ENCODE measurements at regions not wholly inside any gene's neighbourhood (a gene's known extent, or its start where the extent isn't known, plus 50 kb on each side); places are given as distances from the start of the nearest gene placed in this dataset.

DNA sequence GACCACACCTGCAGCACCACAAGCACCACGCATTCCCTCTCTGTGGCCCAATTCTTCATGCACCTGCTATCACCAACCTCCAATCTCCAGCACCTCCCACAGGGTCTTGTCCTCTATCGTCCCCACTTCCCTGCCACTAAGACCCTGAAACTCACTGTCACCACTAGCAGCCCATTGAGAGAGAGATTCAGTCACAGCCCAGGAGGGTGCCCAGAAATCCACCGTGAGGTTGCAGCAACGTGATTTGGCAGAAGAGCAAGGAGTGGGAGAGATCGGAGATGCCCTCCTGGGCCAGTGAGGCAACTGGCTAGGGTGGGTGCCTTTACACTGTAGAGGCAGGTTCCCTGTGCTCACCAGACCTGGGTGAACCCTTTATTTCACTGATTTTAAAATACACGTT is 90.1 kb downstream of the ANKRD60 start:
- Histone ChIP-seq H3K9me3 (ENCODE audit: control insufficient read depth, insufficient read depth, low read length) (no peaks in the 10 kb centered on the region), H3K9ac (ENCODE audit: low read depth, low read length) (no peak overlapping the region), H2BK20ac (ENCODE audit: low read depth, low read length) (no peak overlapping the region), H3K36me3 (ENCODE audit: control insufficient read depth, insufficient read depth, low read length) (no peaks in the 10 kb centered on the region), H2AK9ac (replicated peaks; ENCODE audit: low read depth, low read length, poor library complexity) (no peak overlapping the region), H3K23ac (ENCODE audit: low read depth, low read length) (no peak overlapping the region), H2AFZ (replicated peaks; ENCODE audit: low read length, poor library complexity) (no peak overlapping the region), H3K18ac (ENCODE audit: low read depth, low read length) (no peak overlapping the region), H3K27me3 (ENCODE audit: control insufficient read depth, insufficient read depth, low read length) (peaks cover 20% of the 10 kb centered on the region), H2BK15ac (ENCODE audit: low read depth, low read length) (no peak overlapping the region), H4K91ac (ENCODE audit: insufficient read depth, low read depth, low read length) (no peak overlapping the region), H3K4ac (ENCODE audit: low read depth, low read length) (no peak overlapping the region), H3K4me1 (ENCODE audit: control insufficient read depth, insufficient read depth, low read length) (no peaks in the 10 kb centered on the region), H3K9me1 (ENCODE audit: insufficient read depth, low read length) (no peaks in the 10 kb centered on the region), H3K14ac (replicated peaks; ENCODE audit: low read depth, low read length) (no peak overlapping the region), H2BK120ac (ENCODE audit: low read depth, low read length) (no peak overlapping the region), H3K4me3 (ENCODE audit: insufficient read depth, low read depth, low read length) (no peak overlapping the region), H3K27ac (ENCODE audit: insufficient read depth, low read length) (no peak overlapping the region), H4K8ac (ENCODE audit: low read depth in 2 of 2, low read length in 2 of 2) (no peak overlapping the region), H2AK5ac (ENCODE audit: low read depth, low read length) (no peak overlapping the region), H4K5ac (ENCODE audit: low read depth, low read length) (no peak overlapping the region), H3K56ac (ENCODE audit: extremely low read depth, insufficient read depth, low read length) (no peak overlapping the region), H3K79me1 (ENCODE audit: low read depth in 1 of 2, low read length in 2 of 2) (no peaks in the 10 kb centered on the region), H2BK5ac (ENCODE audit: low read depth, low read length, poor library complexity, severe bottlenecking) (no peak overlapping the region), H4K20me1 (ENCODE audit: insufficient read depth, low read length) (no peaks in the 10 kb centered on the region; the same call in 1 of the 2 replicates), H3K4me2 (ENCODE audit: low read depth, low read length) (no peak overlapping the region)
- intact Hi-C loops (cut with micrococcal nuclease) (no loop called here), dilution Hi-C loops (cut with HindIII; ENCODE audit: low sequenced_read_pairs, unreplicated experiment) (no loop called here), in situ Hi-C loops (cut with MboI; ENCODE audit: low sequenced_read_pairs) (no loop called here)
- TF ChIP-seq RCOR1 (IDR thresholded peaks at IDR 0.05; ENCODE audit: insufficient replicate concordance, low read length) = no peak
- no peak for TF ChIP-seq RFX5 (IDR thresholded peaks at IDR 0.05; ENCODE audit: low read depth, low read length)
- TF ChIP-seq CEBPB (IDR thresholded peaks at IDR 0.05; ENCODE audit: low read depth, low read length) = no peak
- TF ChIP-seq FOS (IDR thresholded peaks at IDR 0.05; ENCODE audit: low read depth, low read length) = no peak
- TF ChIP-seq NFE2L2 (IDR thresholded peaks at IDR 0.05; ENCODE audit: low read depth, low read length) = no peak
- TF ChIP-seq, protein P1, sequence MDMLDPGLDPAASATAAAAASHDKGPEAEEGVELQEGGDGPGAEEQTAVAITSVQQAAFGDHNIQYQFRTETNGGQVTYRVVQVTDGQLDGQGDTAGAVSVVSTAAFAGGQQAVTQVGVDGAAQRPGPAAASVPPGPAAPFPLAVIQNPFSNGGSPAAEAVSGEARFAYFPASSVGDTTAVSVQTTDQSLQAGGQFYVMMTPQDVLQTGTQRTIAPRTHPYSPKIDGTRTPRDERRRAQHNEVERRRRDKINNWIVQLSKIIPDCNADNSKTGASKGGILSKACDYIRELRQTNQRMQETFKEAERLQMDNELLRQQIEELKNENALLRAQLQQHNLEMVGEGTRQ (IDR thresholded peaks at IDR 0.05; ENCODE audit: low read depth, low read length) = no peak
- TF ChIP-seq, protein P2, sequence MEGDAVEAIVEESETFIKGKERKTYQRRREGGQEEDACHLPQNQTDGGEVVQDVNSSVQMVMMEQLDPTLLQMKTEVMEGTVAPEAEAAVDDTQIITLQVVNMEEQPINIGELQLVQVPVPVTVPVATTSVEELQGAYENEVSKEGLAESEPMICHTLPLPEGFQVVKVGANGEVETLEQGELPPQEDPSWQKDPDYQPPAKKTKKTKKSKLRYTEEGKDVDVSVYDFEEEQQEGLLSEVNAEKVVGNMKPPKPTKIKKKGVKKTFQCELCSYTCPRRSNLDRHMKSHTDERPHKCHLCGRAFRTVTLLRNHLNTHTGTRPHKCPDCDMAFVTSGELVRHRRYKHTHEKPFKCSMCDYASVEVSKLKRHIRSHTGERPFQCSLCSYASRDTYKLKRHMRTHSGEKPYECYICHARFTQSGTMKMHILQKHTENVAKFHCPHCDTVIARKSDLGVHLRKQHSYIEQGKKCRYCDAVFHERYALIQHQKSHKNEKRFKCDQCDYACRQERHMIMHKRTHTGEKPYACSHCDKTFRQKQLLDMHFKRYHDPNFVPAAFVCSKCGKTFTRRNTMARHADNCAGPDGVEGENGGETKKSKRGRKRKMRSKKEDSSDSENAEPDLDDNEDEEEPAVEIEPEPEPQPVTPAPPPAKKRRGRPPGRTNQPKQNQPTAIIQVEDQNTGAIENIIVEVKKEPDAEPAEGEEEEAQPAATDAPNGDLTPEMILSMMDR (conservative IDR thresholded peaks at IDR 0.05; ENCODE audit: low read depth, low read length) = no peak
- no peak for TF ChIP-seq MXI1 (IDR thresholded peaks at IDR 0.05; ENCODE audit: borderline replicate concordance, low read depth, low read length)
- TF ChIP-seq BHLHE40 (IDR thresholded peaks at IDR 0.05; ENCODE audit: low read depth, low read length) = no peak
- no peak for TF ChIP-seq CHD1 (IDR thresholded peaks at IDR 0.05; ENCODE audit: low read depth, low read length)
- TF ChIP-seq MAZ (IDR thresholded peaks at IDR 0.05; ENCODE audit: borderline replicate concordance, low read depth, low read length) = no peak
- TF ChIP-seq SMC3 (IDR thresholded peaks at IDR 0.05; ENCODE audit: low read depth, low read length) = no peak
- no peak for TF ChIP-seq RAD21 (IDR thresholded peaks at IDR 0.05; ENCODE audit: low read length)
- no peak for TF ChIP-seq MAFK (IDR thresholded peaks at IDR 0.05; ENCODE audit: low read depth, low read length)
- TF ChIP-seq POLR2A (IDR thresholded peaks at IDR 0.05; ENCODE audit: low read depth, low read length) = no peak
- TF ChIP-seq, protein P3, sequence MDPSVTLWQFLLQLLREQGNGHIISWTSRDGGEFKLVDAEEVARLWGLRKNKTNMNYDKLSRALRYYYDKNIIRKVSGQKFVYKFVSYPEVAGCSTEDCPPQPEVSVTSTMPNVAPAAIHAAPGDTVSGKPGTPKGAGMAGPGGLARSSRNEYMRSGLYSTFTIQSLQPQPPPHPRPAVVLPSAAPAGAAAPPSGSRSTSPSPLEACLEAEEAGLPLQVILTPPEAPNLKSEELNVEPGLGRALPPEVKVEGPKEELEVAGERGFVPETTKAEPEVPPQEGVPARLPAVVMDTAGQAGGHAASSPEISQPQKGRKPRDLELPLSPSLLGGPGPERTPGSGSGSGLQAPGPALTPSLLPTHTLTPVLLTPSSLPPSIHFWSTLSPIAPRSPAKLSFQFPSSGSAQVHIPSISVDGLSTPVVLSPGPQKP (IDR thresholded peaks at IDR 0.05; ENCODE audit: borderline replicate concordance, low read depth, low read length) = no peak
- no TSS peak for BruUV-seq (replicated peaks)
- ATAC-seq (ENCODE audit: low read depth) = no peak
- ChIA-PET POLR2A (ENCODE audit: unreplicated experiment) (no interaction called here), CTCF (no interaction called here)
- DNase-seq = no peak
- no CpG with 5 or more reads among the region's 6 CpGs for WGBS, 2 experiments (ENCODE audit: extremely low coverage in 2 of 2, insufficient read length in 1 of 2)

Data from IMR-90 (cell line).